ENCODE measurements at regions not wholly inside any gene's neighbourhood (a gene's known extent, or its start where the extent isn't known, plus 50 kb on each side); places are given as distances from the start of the nearest gene placed in this dataset.

DNA sequence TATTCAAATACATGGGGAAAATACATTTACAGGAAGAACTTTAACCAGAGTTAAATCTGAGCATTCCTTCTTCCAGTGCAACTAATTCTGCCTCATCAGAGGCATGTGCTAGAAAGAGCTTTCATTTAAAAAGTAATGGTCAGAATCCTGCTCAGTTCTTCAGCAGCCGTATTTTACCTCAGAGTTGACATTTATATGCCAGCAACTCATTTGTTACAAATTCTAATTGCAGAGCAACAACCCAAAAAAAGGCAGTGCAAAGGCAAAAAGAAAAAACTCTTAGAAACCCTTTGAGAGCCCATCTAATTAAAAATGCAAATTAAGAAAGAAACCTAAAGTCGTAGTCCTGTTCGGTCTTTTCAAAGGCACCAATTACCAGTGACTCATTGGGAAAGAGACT lies 392.5 kb downstream of the PBX1 start:
- TF ChIP-seq KDM5A (IDR thresholded peaks at IDR 0.05), result no peak
- TF ChIP-seq, protein P1, sequence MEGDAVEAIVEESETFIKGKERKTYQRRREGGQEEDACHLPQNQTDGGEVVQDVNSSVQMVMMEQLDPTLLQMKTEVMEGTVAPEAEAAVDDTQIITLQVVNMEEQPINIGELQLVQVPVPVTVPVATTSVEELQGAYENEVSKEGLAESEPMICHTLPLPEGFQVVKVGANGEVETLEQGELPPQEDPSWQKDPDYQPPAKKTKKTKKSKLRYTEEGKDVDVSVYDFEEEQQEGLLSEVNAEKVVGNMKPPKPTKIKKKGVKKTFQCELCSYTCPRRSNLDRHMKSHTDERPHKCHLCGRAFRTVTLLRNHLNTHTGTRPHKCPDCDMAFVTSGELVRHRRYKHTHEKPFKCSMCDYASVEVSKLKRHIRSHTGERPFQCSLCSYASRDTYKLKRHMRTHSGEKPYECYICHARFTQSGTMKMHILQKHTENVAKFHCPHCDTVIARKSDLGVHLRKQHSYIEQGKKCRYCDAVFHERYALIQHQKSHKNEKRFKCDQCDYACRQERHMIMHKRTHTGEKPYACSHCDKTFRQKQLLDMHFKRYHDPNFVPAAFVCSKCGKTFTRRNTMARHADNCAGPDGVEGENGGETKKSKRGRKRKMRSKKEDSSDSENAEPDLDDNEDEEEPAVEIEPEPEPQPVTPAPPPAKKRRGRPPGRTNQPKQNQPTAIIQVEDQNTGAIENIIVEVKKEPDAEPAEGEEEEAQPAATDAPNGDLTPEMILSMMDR (IDR thresholded peaks at IDR 0.05), result no peak
- TF ChIP-seq ESRRA (IDR thresholded peaks at IDR 0.05; ENCODE audit: borderline replicate concordance, low read length), result no peak
- no peak for TF ChIP-seq TP53 (CRISPR knock-in tag; IDR thresholded peaks at IDR 0.05)
- TF ChIP-seq POLR2A (IDR thresholded peaks at IDR 0.05; ENCODE audit: low read length), result no peak
- TF ChIP-seq JUN (IDR thresholded peaks at IDR 0.05), result no peak
- TF ChIP-seq EP300 (IDR thresholded peaks at IDR 0.05), result no peak
- TF ChIP-seq, protein P2, sequence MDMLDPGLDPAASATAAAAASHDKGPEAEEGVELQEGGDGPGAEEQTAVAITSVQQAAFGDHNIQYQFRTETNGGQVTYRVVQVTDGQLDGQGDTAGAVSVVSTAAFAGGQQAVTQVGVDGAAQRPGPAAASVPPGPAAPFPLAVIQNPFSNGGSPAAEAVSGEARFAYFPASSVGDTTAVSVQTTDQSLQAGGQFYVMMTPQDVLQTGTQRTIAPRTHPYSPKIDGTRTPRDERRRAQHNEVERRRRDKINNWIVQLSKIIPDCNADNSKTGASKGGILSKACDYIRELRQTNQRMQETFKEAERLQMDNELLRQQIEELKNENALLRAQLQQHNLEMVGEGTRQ (IDR thresholded peaks at IDR 0.05), result no peak
- no peak for TF ChIP-seq RAD21 (conservative IDR thresholded peaks at IDR 0.05 in 1 of 2, IDR thresholded peaks at IDR 0.05 in 1 of 2)
- no peak for TF ChIP-seq EHMT2 (IDR thresholded peaks at IDR 0.05; ENCODE audit: low read depth)
- no peak for TF ChIP-seq SMC3 (IDR thresholded peaks at IDR 0.05)
- no peak for TF ChIP-seq RCOR1 (IDR thresholded peaks at IDR 0.05; ENCODE audit: low read depth, low read length)
